ENCODE measurements at regions not wholly inside any gene's neighbourhood (a gene's known extent, or its start where the extent isn't known, plus 50 kb on each side); places are given as distances from the start of the nearest gene placed in this dataset.

DNA sequence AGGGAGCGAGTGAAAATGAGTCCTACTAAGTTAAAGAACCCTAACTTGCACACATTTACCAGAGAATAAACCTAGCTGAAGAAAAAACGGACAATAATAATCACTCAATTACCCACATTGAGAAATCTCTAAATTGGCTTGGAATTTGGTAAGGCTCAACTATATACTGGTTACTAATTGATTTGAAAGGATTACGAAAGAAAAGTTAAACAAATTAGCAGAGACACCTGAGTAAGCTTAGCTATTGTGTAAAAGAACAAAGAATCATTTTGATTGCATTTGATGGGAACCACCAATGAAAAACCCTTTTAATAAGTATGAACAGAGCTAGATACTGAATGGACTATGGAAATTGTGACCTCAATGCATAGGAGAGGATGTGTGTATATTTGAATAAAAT lies 118.6 kb upstream of the ADGRF1 start:
- H3K4me3 ChIP-seq (ENCODE audit: low read depth, low read length) = no peak overlapping the region
- TF ChIP-seq CTCF (conservative IDR thresholded peaks at IDR 0.05; ENCODE audit: low read depth, low read length) = no peak
- peak; percentile 42 for DNase-seq (ENCODE audit: low read depth)

- no peak for TF ChIP-seq CTCF (conservative IDR thresholded peaks at IDR 0.05; ENCODE audit: low read depth, low read length)
- DNase-seq (ENCODE audit: low read depth) = no peak
- no peak overlapping the region for H3K4me3 ChIP-seq (ENCODE audit: low read depth, low read length)
These were observed 117.6 kb upstream of the ADGRF1 start for GRCh38 chr6:47159763-47160162.

DNA sequence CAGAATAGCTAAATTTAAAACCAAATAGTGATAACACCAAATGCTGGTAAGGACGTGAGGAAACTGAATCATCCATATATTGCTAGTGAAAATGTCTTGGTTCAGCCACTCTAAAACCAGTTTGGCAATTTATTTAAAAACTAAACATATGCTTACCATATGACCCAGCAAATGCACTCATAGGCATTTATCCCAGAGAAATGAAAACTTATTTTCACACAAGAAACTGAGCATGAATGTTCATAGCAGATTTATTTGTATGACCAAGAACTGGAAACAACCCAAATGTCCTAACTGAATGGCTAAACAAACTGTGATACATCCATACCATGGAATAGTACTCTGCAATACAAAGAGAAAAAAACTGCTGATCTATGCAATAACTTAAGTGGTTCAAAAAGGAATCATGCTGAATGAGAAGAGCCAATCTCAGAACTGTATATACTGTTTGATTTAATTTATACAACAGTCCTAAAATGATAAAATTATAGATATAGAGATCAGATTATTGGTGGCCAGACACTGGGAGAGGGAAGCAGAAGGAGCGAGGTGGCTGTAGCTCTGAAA lies 115.6 kb upstream of the ADGRF1 start:
- DNase-seq (ENCODE audit: low read depth) = no peak
- no peak overlapping the region for H3K4me3 ChIP-seq (ENCODE audit: low read depth, low read length)
- no peak for TF ChIP-seq CTCF (conservative IDR thresholded peaks at IDR 0.05; ENCODE audit: low read depth, low read length)

DNA sequence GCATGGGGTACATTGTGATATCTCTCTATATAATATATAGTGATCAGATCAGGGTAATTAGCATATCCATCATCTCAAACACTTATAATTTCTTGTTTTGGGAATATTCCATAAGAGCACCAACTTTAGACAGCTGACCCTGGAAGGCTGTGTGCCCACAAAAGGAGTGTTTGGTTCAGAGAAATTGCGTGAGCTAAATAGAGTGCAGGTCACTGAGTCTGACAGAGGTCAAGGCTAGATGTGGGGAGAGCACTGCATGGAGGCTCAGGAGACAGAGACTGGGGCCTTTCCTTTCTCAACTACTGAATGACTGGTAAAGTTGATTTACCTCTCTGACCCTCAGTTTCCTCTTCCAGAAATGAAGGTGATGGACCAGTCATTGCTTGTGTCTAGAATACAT lies 114.9 kb upstream of the ADGRF1 start:
- no peak for DNase-seq (ENCODE audit: low read depth)
- H3K4me3 ChIP-seq (ENCODE audit: low read depth, low read length) = no peak overlapping the region
- TF ChIP-seq CTCF (conservative IDR thresholded peaks at IDR 0.05; ENCODE audit: low read depth, low read length) = no peak

GRCh38 chr6:47156196-47156595 lies 114.1 kb upstream of the ADGRF1 start:
- TF ChIP-seq CTCF (conservative IDR thresholded peaks at IDR 0.05; ENCODE audit: low read depth, low read length) = no peak
- no peak for DNase-seq (ENCODE audit: low read depth)
- H3K4me3 ChIP-seq (ENCODE audit: low read depth, low read length) = no peak overlapping the region

DNA sequence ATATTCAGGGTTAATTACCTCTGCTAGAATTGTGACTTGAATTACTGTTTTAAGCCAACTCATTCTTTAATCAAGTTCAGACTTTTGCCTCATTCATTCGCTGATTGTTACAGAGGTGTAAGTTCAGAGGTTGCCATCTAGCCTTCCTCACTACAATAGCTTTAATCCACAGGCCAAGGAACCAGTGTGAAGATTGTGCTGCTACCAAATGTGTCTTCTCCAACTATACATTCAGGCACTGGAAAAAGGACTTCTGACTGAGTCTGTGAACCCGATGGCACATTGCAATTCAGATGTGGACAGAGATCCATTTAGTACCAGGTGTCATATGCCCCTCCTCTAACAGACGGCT lies 111.2 kb upstream of the ADGRF1 start:
- H3K4me3 ChIP-seq (ENCODE audit: low read depth, low read length) = no peak overlapping the region
- no peak for TF ChIP-seq CTCF (conservative IDR thresholded peaks at IDR 0.05; ENCODE audit: low read depth, low read length)
- no peak for DNase-seq (ENCODE audit: low read depth)

GRCh38 chr6:47152666-47153403 lies 110.7 kb upstream of the ADGRF1 start:
- H3K4me3 ChIP-seq (ENCODE audit: low read depth, low read length) = no peak overlapping the region
- TF ChIP-seq CTCF (conservative IDR thresholded peaks at IDR 0.05; ENCODE audit: low read depth, low read length) = no peak
- DNase-seq (ENCODE audit: low read depth) = peak; percentile 39
